LoVo (cell line): ENCODE measurements at regions not wholly inside any gene's neighbourhood (a gene's known extent, or its start where the extent isn't known, plus 50 kb on each side); places are given as distances from the start of the nearest gene placed in this dataset.

Source experiments
- DNase-seq: peaks from one replicate; pipeline ENCODE4 v3.0.0-alpha.2; 2016; ENCODE audit warnings: low spot score

- DNase-seq: no peak
Observed at GRCh38 chr6:48240287-48240686, 129.3 kb upstream of the PTCHD4 start.

GRCh38 chr6:48236375-48236774 is 125.4 kb upstream of the PTCHD4 start:
- DNase-seq: no peak

- DNase-seq: no peak
Observed at GRCh38 chr6:48233063-48233462, 122.1 kb upstream of the PTCHD4 start.

- DNase-seq: no peak
Observed at GRCh38 chr6:48229841-48230240, 118.8 kb upstream of the PTCHD4 start.

- no peak for DNase-seq
Observed at GRCh38 chr6:48222241-48222640, 111.2 kb upstream of the PTCHD4 start.

GRCh38 chr6:48213076-48213788 is 102.2 kb upstream of the PTCHD4 start:
- DNase-seq: no peak

GRCh38 chr6:48212501-48212900 is 101.5 kb upstream of the PTCHD4 start:
- DNase-seq: no peak

GRCh38 chr6:48206091-48206490 is 95.1 kb upstream of the PTCHD4 start:
- DNase-seq: no peak

- no peak for DNase-seq
Observed at GRCh38 chr6:48200869-48201390, 89.9 kb upstream of the PTCHD4 start.

GRCh38 chr6:48199499-48199898 is 88.5 kb upstream of the PTCHD4 start:
- no peak for DNase-seq

- no peak for DNase-seq
Observed at GRCh38 chr6:48197941-48198340, 86.9 kb upstream of the PTCHD4 start.

- DNase-seq: no peak
Observed at GRCh38 chr6:48194596-48195295, 83.7 kb upstream of the PTCHD4 start.

- no peak for DNase-seq
Observed at GRCh38 chr6:48188158-48188557, 77.2 kb upstream of the PTCHD4 start.

- no peak for DNase-seq
Observed at GRCh38 chr6:48186746-48187145, 75.7 kb upstream of the PTCHD4 start.

- no peak for DNase-seq
Observed at GRCh38 chr6:48184648-48185047, 73.7 kb upstream of the PTCHD4 start.

GRCh38 chr6:48183811-48184605 is 73.0 kb upstream of the PTCHD4 start:
- DNase-seq: no peak

- DNase-seq: peak; percentile 35
Observed at GRCh38 chr6:48183178-48183577, 72.2 kb upstream of the PTCHD4 start.

GRCh38 chr6:48178700-48179099 is 67.7 kb upstream of the PTCHD4 start:
- DNase-seq: no peak

GRCh38 chr6:48177786-48178185 is 66.8 kb upstream of the PTCHD4 start:
- DNase-seq: no peak

GRCh38 chr6:48176645-48177308 is 65.8 kb upstream of the PTCHD4 start:
- no peak for DNase-seq

GRCh38 chr6:48169635-48170034 is 58.6 kb upstream of the PTCHD4 start:
- DNase-seq: no peak
